ENCODE measurements at regions not wholly inside any gene's neighbourhood (a gene's known extent, or its start where the extent isn't known, plus 50 kb on each side); places are given as distances from the start of the nearest gene placed in this dataset.

- Histone ChIP-seq H3K9me2 (ENCODE audit: low read depth, low read length) (no peaks in the 10 kb centered on the region), H3K9ac (ENCODE audit: low read length) (no peak overlapping the region), H3K27me3 (ENCODE audit: insufficient read depth, low read length) (no peaks in the 10 kb centered on the region), H3K9me3 (ENCODE audit: low read length) (no peaks in the 10 kb centered on the region), H3K79me2 (ENCODE audit: insufficient read depth, low read length) (no peaks in the 10 kb centered on the region), H3K4me2 (ENCODE audit: low read length) (no peak overlapping the region), H3K4me3 (ENCODE audit: low read depth, low read length, poor library complexity, severe bottlenecking) (no peak overlapping the region), H3F3A (ENCODE audit: insufficient read depth, low read length) (no peaks in the 10 kb centered on the region), H2AFZ (ENCODE audit: low read length) (no peak overlapping the region), H4K20me1 (ENCODE audit: insufficient read depth, low read length) (no peaks in the 10 kb centered on the region), H3K4me1 (ENCODE audit: insufficient read depth, low read length, severe bottlenecking) (no peaks in the 10 kb centered on the region), H3K36me3 (ENCODE audit: insufficient read depth, low read length) (no peaks in the 10 kb centered on the region), H3K27ac (ENCODE audit: low read depth, low read length, poor library complexity, severe bottlenecking) (no peak overlapping the region)
- TF ChIP-seq EZH2 (IDR thresholded peaks at IDR 0.05; ENCODE audit: borderline replicate concordance, low read length), result no peak
- no peak for TF ChIP-seq CTCF (IDR thresholded peaks at IDR 0.05; ENCODE audit: low read length)
Measured at GRCh38 chr1:162913345-162913744, 52.4 kb upstream of the CCDC190 start.

GRCh38 chr1:162912061-162912667 is 51.2 kb upstream of the CCDC190 start:
- Histone ChIP-seq H3K4me3 (ENCODE audit: low read depth, low read length, poor library complexity, severe bottlenecking) (no peak overlapping the region), H3F3A (ENCODE audit: insufficient read depth, low read length) (no peaks in the 10 kb centered on the region), H3K4me1 (ENCODE audit: insufficient read depth, low read length, severe bottlenecking) (no peaks in the 10 kb centered on the region), H3K9ac (ENCODE audit: low read length) (no peak overlapping the region), H3K9me2 (ENCODE audit: low read depth, low read length) (no peaks in the 10 kb centered on the region), H3K79me2 (ENCODE audit: insufficient read depth, low read length) (no peaks in the 10 kb centered on the region), H3K9me3 (ENCODE audit: low read length) (no peaks in the 10 kb centered on the region), H4K20me1 (ENCODE audit: insufficient read depth, low read length) (no peaks in the 10 kb centered on the region), H3K36me3 (ENCODE audit: insufficient read depth, low read length) (no peaks in the 10 kb centered on the region), H3K4me2 (ENCODE audit: low read length) (no peak overlapping the region), H3K27me3 (ENCODE audit: insufficient read depth, low read length) (no peaks in the 10 kb centered on the region), H2AFZ (ENCODE audit: low read length) (no peak overlapping the region), H3K27ac (ENCODE audit: low read depth, low read length, poor library complexity, severe bottlenecking) (no peak overlapping the region)
- TF ChIP-seq EZH2 (IDR thresholded peaks at IDR 0.05; ENCODE audit: borderline replicate concordance, low read length), result no peak
- TF ChIP-seq CTCF (IDR thresholded peaks at IDR 0.05; ENCODE audit: low read length), result no peak
